Hematopoietic multipotent progenitor cell treated with erythropoietin and hydrocortisone succinate and interleukin-3 and kit ligand, for 8 days (in vitro differentiated cells): ENCODE measurements at regions not wholly inside any gene's neighbourhood (a gene's known extent, or its start where the extent isn't known, plus 50 kb on each side); places are given as distances from the start of the nearest gene placed in this dataset.
"Not testable (repeated sequence)": the region's sequence is repeated elsewhere in the genome, so short reads cannot be mapped to it uniquely, and the experiment has no call there.

ENCODE experiments used
- DNase-seq: peaks from one replicate; pipeline ENCODE4 v3.0.0-alpha.2; 2015

- DNase-seq: no peak
Observed at GRCh38 chr21:15204970-15205286, 140.1 kb upstream of the NRIP1 start.

- no peak for DNase-seq
Observed at GRCh38 chr21:15206514-15206913, 141.7 kb upstream of the NRIP1 start.

- DNase-seq: no peak
Observed at GRCh38 chr21:15207231-15207630, 142.4 kb upstream of the NRIP1 start.

- no peak for DNase-seq
Observed at GRCh38 chr21:15207635-15208370, 143.0 kb upstream of the NRIP1 start.

GRCh38 chr21:15208786-15209185, 144.0 kb upstream of the NRIP1 start:
- DNase-seq: no peak

- no peak for DNase-seq
Observed at GRCh38 chr21:15209224-15209623, 144.4 kb upstream of the NRIP1 start.

- DNase-seq: no peak
Observed at GRCh38 chr21:15210235-15210678, 145.5 kb upstream of the NRIP1 start.

GRCh38 chr21:15211491-15212133, 146.8 kb upstream of the NRIP1 start:
- DNase-seq: no peak

GRCh38 chr21:15212206-15212605, 147.4 kb upstream of the NRIP1 start:
- no peak for DNase-seq

GRCh38 chr21:15218476-15218875, 153.7 kb upstream of the NRIP1 start:
- not testable (repeated sequence) for DNase-seq

- no peak for DNase-seq
Observed at GRCh38 chr21:15219039-15219438, 154.2 kb upstream of the NRIP1 start.

- DNase-seq: no peak
Observed at GRCh38 chr21:15219894-15220293, 155.1 kb upstream of the NRIP1 start.

GRCh38 chr21:15221799-15222386, 157.1 kb upstream of the NRIP1 start:
- DNase-seq: no peak

- DNase-seq: no peak
Observed at GRCh38 chr21:15222707-15223106, 157.9 kb upstream of the NRIP1 start.

- DNase-seq: no peak
Observed at GRCh38 chr21:15224346-15225086, 159.7 kb upstream of the NRIP1 start.

- DNase-seq: no peak
Observed at GRCh38 chr21:15227919-15228318, 163.1 kb upstream of the NRIP1 start.

- DNase-seq: no peak
Observed at GRCh38 chr21:15229390-15229789, 164.6 kb upstream of the NRIP1 start.

GRCh38 chr21:15233611-15234010, 168.8 kb upstream of the NRIP1 start:
- DNase-seq: no peak

- DNase-seq: no peak
Observed at GRCh38 chr21:15236111-15236510, 171.3 kb upstream of the NRIP1 start.

- DNase-seq: no peak
Observed at GRCh38 chr21:15240848-15241247, 176.0 kb upstream of the NRIP1 start.

GRCh38 chr21:15241997-15242736, 177.4 kb upstream of the NRIP1 start:
- no peak for DNase-seq

GRCh38 chr21:15242906-15243305, 178.1 kb upstream of the NRIP1 start:
- DNase-seq: no peak

- DNase-seq: no peak
Observed at GRCh38 chr21:15243406-15243805, 178.6 kb upstream of the NRIP1 start.
